Vagina (tissue), 2 donors: ENCODE measurements at regions not wholly inside any gene's neighbourhood (a gene's known extent, or its start where the extent isn't known, plus 50 kb on each side); places are given as distances from the start of the nearest gene placed in this dataset.

ENCODE experiments used
- DNase-seq, 2 donors: peaks; one replicate each; pipeline ENCODE4 v3.0.0-alpha.2; 2017; ENCODE audit errors: extremely low spot score in 2 of 2
- H3K27ac ChIP-seq: fragments of 200-600 bp; sonication (generic); one replicate; pipeline ENCODE4 v1.5.1; 2019
- H3K27me3 ChIP-seq: fragments of 200-600 bp; sonication (generic); one replicate; pipeline ENCODE4 v1.5.1; 2019
- H3K36me3 ChIP-seq, 2 donors: fragments of 200-600 bp; sonication (generic); one replicate each; pipeline ENCODE4 v1.5.1; 2017 to 2019
- H3K4me1 ChIP-seq: fragments of 200-600 bp; sonication (generic); one replicate; pipeline ENCODE4 v1.5.1; 2019
- H3K4me3 ChIP-seq, 2 donors: fragments of 200-600 bp; sonication (generic); 1 replicate in 1 of 2; 2 replicates in 1 of 2; pipeline ENCODE4 v1.5.1; 2016 to 2019
- H3K9me3 ChIP-seq: fragments of 200-600 bp; sonication (generic); one replicate; pipeline ENCODE4 v1.5.1; 2019
- CTCF ChIP-seq, 3 experiments: fragments of 450-650 bp in 2 of 3; fragments of 200-600 bp in 1 of 3; sonication (generic) in 1 of 3; IDR thresholded peaks; one replicate each; pipeline ENCODE4 v1.5.1; 2017 to 2019; ENCODE audit warnings: antibody characterized with exemption in 3 of 3, mild to moderate bottlenecking in 2 of 3, moderate library complexity in 2 of 3
- POLR2A ChIP-seq, 2 donors: fragments of 450-650 bp; IDR thresholded peaks; one replicate each; pipeline ENCODE4 v1.6.1; 2017; ENCODE audit warnings: antibody characterized with exemption in 2 of 2, mild to moderate bottlenecking in 2 of 2, moderate library complexity in 2 of 2
- POLR2AphosphoS5 ChIP-seq, 2 donors: sonication (generic); formaldehyde crosslinking; IDR thresholded peaks; one replicate each; pipeline ENCODE4 v1.9.0; 2017; ENCODE audit warnings: antibody characterized with exemption in 2 of 2, mild to moderate bottlenecking in 2 of 2, low read depth in 1 of 2; ENCODE audit not compliant: insufficient read depth in 1 of 2
- intact Hi-C: fragments of 100-400 bp; cut with DNase I; formaldehyde crosslinking; loops from one replicate; pipeline ENCODE4 v1.15.1; 2023

DNA sequence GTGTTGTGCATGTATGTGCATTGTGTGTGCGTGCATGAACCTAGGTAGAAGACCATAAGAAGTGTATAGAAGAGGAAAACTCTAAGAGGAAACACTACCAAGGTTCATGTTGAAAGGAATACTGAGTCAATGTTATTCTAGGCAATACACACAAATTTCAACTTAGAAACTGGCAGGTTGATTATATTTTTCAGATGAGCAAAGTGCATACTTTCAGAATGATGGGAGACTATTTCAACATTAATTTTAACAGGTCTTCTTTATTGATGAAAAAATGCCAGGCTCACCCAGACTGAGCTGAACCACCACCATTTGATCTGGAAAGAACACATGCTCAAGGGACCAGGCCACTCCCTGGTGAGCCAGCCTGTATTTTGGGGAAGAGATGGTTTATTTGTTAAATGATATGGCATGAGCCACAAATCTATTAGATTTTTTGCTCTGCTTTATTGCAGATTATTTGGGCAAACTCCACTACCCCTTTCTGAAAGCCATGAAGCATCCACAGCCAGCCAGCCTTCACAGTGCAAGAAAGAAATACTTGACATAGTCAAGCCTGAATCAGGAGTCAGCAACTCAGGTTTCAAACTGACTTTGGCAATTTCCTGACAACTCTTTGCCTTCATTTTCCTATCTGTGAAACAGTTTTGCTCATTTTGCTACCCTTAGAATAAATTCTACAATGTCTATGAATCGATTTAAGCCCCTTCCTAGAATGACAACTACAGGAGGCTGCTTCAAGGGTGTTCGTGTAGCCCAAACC is 368.9 kb downstream of the COG6 start:
- DNase-seq: no peak
- TF ChIP-seq POLR2AphosphoS5 (IDR thresholded peaks at IDR 0.05; ENCODE audit: insufficient read depth in 1 of 2, low read depth in 1 of 2) (no peak), CTCF (IDR thresholded peaks at IDR 0.05) (no peak), POLR2A (IDR thresholded peaks at IDR 0.05) (no peak)
- intact Hi-C loops: no loop called here
- Histone ChIP-seq H3K27me3 (no peaks in the 10 kb centered on the region), H3K36me3 (no peaks in the 10 kb centered on the region), H3K4me3 (no peak overlapping the region), H3K27ac (no peak overlapping the region), H3K9me3 (no peaks in the 10 kb centered on the region), H3K4me1 (no peaks in the 10 kb centered on the region)

DNA sequence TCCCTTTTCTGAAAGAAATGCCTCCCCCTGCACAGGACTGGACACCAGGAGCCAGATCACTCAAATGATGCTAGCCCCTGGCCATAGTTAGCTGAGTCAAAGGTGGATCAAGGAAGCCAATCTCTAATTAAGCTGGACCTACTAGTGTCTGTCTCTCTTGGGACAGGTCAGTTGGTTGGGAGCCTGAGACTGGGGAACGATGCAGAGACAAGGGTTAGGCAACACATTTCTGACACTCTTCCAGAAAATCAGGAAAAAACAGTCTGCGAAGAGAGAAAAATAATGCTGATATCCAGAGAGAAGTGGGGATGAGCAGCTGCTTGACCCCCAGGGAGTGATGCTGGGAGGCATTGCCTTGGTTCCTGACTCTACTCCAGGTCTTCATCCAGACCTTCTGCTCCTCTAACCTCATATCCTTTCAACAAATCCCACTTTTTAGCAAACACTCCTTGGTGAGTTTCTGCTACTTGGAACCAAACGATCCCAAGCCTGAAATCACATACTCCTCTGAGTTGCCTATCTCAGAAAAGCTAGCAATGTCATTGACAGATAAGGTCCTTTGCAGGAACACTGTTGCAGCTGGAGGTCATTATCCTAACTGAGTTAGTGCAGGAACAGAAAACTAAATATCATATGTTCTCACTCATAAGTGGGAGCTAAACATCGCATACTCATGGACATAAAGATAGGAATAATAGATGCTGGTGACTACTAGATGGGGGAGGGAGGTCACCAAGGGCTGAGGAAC is 369.7 kb downstream of the COG6 start:
- TF ChIP-seq CTCF (IDR thresholded peaks at IDR 0.05) (no peak), POLR2A (IDR thresholded peaks at IDR 0.05) (no peak), POLR2AphosphoS5 (IDR thresholded peaks at IDR 0.05; ENCODE audit: insufficient read depth in 1 of 2, low read depth in 1 of 2) (no peak)
- intact Hi-C loops: no loop called here
- Histone ChIP-seq H3K27me3 (no peaks in the 10 kb centered on the region), H3K4me3 (no peak overlapping the region), H3K36me3 (no peaks in the 10 kb centered on the region), H3K27ac (no peak overlapping the region), H3K4me1 (no peaks in the 10 kb centered on the region), H3K9me3 (no peaks in the 10 kb centered on the region)
- no peak for DNase-seq

GRCh38 chr13:40026174-40026585 is 370.7 kb downstream of the COG6 start:
- intact Hi-C loops: no loop called here
- no peaks in the 10 kb centered on the region for H3K27me3 ChIP-seq
- no peak overlapping the region for H3K4me3 ChIP-seq
- H3K36me3 ChIP-seq: no peaks in the 10 kb centered on the region
- no peaks in the 10 kb centered on the region for H3K4me1 ChIP-seq
- DNase-seq: no peak
- no peak for TF ChIP-seq CTCF (IDR thresholded peaks at IDR 0.05)
- no peak for TF ChIP-seq POLR2A (IDR thresholded peaks at IDR 0.05)
- TF ChIP-seq POLR2AphosphoS5 (IDR thresholded peaks at IDR 0.05; ENCODE audit: insufficient read depth in 1 of 2, low read depth in 1 of 2): no peak
- H3K9me3 ChIP-seq: no peaks in the 10 kb centered on the region
- H3K27ac ChIP-seq: no peak overlapping the region

DNA sequence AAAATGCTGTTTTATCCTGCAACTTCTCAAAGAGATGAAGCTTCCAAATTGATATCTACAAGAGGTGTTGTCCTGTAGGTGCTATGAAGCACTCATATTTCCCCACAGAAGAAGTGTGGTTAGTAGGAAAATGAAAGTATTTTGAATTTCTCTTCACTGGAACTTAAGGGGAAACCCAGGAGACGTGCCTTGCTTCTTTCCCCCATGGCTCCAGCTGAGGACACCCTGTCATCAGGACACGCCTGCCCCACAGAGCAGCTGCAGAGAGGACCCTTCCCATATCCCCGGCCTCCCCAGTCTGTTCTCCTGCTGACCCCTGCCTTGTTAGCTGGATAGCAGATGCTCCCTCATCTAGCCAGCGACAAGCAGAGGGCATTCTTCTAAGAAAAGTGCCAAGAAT is 371.3 kb downstream of the COG6 start:
- Histone ChIP-seq H3K36me3 (no peaks in the 10 kb centered on the region), H3K4me3 (no peak overlapping the region), H3K27me3 (no peaks in the 10 kb centered on the region), H3K9me3 (no peaks in the 10 kb centered on the region), H3K4me1 (no peaks in the 10 kb centered on the region), H3K27ac (no peak overlapping the region)
- no peak for DNase-seq
- TF ChIP-seq POLR2AphosphoS5 (IDR thresholded peaks at IDR 0.05; ENCODE audit: insufficient read depth in 1 of 2, low read depth in 1 of 2) (no peak), CTCF (IDR thresholded peaks at IDR 0.05) (no peak), POLR2A (IDR thresholded peaks at IDR 0.05) (no peak)
- intact Hi-C loops: no loop called here

DNA sequence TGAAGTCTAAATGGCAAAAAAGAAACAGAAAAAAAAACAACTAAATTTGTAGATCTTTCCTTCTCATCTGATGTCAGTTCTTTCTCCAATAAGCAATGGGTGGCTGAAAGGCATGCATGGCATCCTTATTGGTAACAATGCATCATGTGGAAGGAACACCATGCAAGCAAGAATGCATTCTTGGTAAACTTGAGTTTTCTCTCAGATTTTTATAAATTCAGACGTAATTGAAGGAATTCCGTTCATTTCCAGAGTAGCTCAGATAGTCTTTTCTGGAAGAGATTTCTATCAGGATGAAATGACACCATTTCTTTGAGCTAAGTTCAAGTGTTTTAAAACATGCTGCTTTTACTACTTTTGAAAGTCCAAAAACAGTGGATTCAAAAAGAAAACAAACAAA is 373.0 kb downstream of the COG6 start:
- Histone ChIP-seq H3K36me3 (no peaks in the 10 kb centered on the region), H3K27me3 (no peaks in the 10 kb centered on the region), H3K4me3 (no peak overlapping the region), H3K27ac (no peak overlapping the region), H3K4me1 (no peaks in the 10 kb centered on the region), H3K9me3 (no peaks in the 10 kb centered on the region)
- TF ChIP-seq POLR2A (IDR thresholded peaks at IDR 0.05) (no peak), CTCF (IDR thresholded peaks at IDR 0.05) (no peak), POLR2AphosphoS5 (IDR thresholded peaks at IDR 0.05; ENCODE audit: insufficient read depth in 1 of 2, low read depth in 1 of 2) (no peak)
- DNase-seq: no peak
- intact Hi-C loops: no loop called here
